GM12873 (cell line): ENCODE measurements at regions not wholly inside any gene's neighbourhood (a gene's known extent, or its start where the extent isn't known, plus 50 kb on each side); places are given as distances from the start of the nearest gene placed in this dataset.

ENCODE experiments used
- CTCF ChIP-seq: IDR thresholded peaks from 2 replicates; pipeline ENCODE4 v1.5.1; 2012; ENCODE audit warnings: low read depth, mild to moderate bottlenecking, moderate library complexity, low read length, control low read depth; ENCODE audit not compliant: insufficient read depth; ENCODE audit errors: missing control alignments

GRCh38 chr2:226669905-226670304, 129.7 kb downstream of the IRS1 start:
- no peak for TF ChIP-seq CTCF

GRCh38 chr2:226669249-226669648, 130.4 kb downstream of the IRS1 start:
- TF ChIP-seq CTCF: no peak

GRCh38 chr2:226667736-226668135, 131.9 kb downstream of the IRS1 start:
- no peak for TF ChIP-seq CTCF

GRCh38 chr2:226665306-226665831, 134.3 kb downstream of the IRS1 start:
- TF ChIP-seq CTCF: no peak

- TF ChIP-seq CTCF: no peak
Measured at GRCh38 chr2:226664661-226665060, 135.0 kb downstream of the IRS1 start.

- TF ChIP-seq CTCF: no peak
Measured at GRCh38 chr2:226664140-226664539, 135.5 kb downstream of the IRS1 start.

- TF ChIP-seq CTCF: no peak
Measured at GRCh38 chr2:226661789-226662545, 137.7 kb downstream of the IRS1 start.
